Mesenchymal stem cell (in vitro differentiated cells and primary cell): ENCODE measurements at regions not wholly inside any gene's neighbourhood (a gene's known extent, or its start where the extent isn't known, plus 50 kb on each side); places are given as distances from the start of the nearest gene placed in this dataset.

ENCODE experiments used
- DNase-seq: peaks from one replicate; pipeline ENCODE4 v3.0.0-alpha.2; 2013
- H2AFZ ChIP-seq: one replicate; pipeline ENCODE4 v1.6.1; 2013; ENCODE audit warnings: low read depth, mild to moderate bottlenecking, control low read depth, inconsistent platforms, low read length, moderate library complexity
- H2AK5ac ChIP-seq: 2 replicates; pipeline ENCODE4 v1.6.1; 2013; ENCODE audit warnings: low read length, moderate library complexity, mild to moderate bottlenecking, inconsistent platforms; ENCODE audit not compliant: severe bottlenecking
- H2BK120ac ChIP-seq: one replicate; pipeline ENCODE4 v1.6.1; 2013; ENCODE audit warnings: low read depth, mild to moderate bottlenecking, inconsistent platforms, low read length, moderate library complexity
- H2BK12ac ChIP-seq, 2 experiments: one replicate each; pipeline ENCODE4 v1.6.1; 2013; ENCODE audit warnings: inconsistent platforms in 2 of 2, low read length in 2 of 2, mild to moderate bottlenecking in 2 of 2, moderate library complexity in 2 of 2, control low read depth in 1 of 2
- H2BK15ac ChIP-seq: one replicate; pipeline ENCODE4 v1.6.1; 2013; ENCODE audit warnings: mild to moderate bottlenecking, low read depth, inconsistent platforms; ENCODE audit not compliant: poor library complexity, severe bottlenecking
- H2BK5ac ChIP-seq: 2 replicates; pipeline ENCODE4 v1.6.1; 2013; ENCODE audit warnings: low read depth, mild to moderate bottlenecking, low read length, control low read depth, inconsistent platforms; ENCODE audit not compliant: poor library complexity, severe bottlenecking
- H3K14ac ChIP-seq, 2 experiments: one replicate each; pipeline ENCODE4 v1.6.1; 2013; ENCODE audit warnings: inconsistent platforms in 2 of 2, low read length in 2 of 2, control low read depth in 1 of 2, mild to moderate bottlenecking in 1 of 2, moderate library complexity in 1 of 2
- H3K18ac ChIP-seq, 2 experiments: one replicate each; pipeline ENCODE4 v1.6.1; 2013; ENCODE audit warnings: inconsistent platforms in 2 of 2, low read length in 2 of 2, control low read depth in 1 of 2, low read depth in 1 of 2, mild to moderate bottlenecking in 1 of 2
- H3K23ac ChIP-seq, 2 experiments: one replicate each; pipeline ENCODE4 v1.6.1; 2013; ENCODE audit warnings: inconsistent platforms in 2 of 2, low read length in 2 of 2, mild to moderate bottlenecking in 2 of 2, moderate library complexity in 2 of 2, control low read depth in 1 of 2
- H3K27ac ChIP-seq: 2 replicates; pipeline ENCODE4 v1.5.1; 2013; ENCODE audit warnings: mild to moderate bottlenecking, moderate library complexity, low read length, control low read depth, inconsistent platforms; ENCODE audit not compliant: poor library complexity, severe bottlenecking
- H3K27me3 ChIP-seq, 2 experiments: 2 replicates each; pipeline versions ENCODE4 v1.6.1 to v1.7.0; 2013; ENCODE audit warnings: low read length in 2 of 2, mild to moderate bottlenecking in 2 of 2, moderate library complexity in 2 of 2, control low read depth in 1 of 2, inconsistent platforms in 1 of 2; ENCODE audit not compliant: control insufficient read depth in 1 of 2, insufficient read depth in 1 of 2
- H3K36me3 ChIP-seq, 2 experiments: 2 replicates each; pipeline versions ENCODE4 v1.6.1 to v1.7.0; 2013; ENCODE audit warnings: low read length in 2 of 2, control low read depth in 1 of 2, inconsistent platforms in 1 of 2, low read depth in 1 of 2, mild to moderate bottlenecking in 1 of 2; ENCODE audit not compliant: insufficient read depth in 2 of 2, control insufficient read depth in 1 of 2
- H3K4ac ChIP-seq, 2 experiments: one replicate each; pipeline ENCODE4 v1.6.1; 2013; ENCODE audit warnings: inconsistent platforms in 2 of 2, low read length in 2 of 2, mild to moderate bottlenecking in 2 of 2, moderate library complexity in 2 of 2, control low read depth in 1 of 2, low read depth in 1 of 2
- H3K4me1 ChIP-seq: 2 replicates; pipeline ENCODE4 v1.6.1; 2013; ENCODE audit warnings: low read depth, low read length, control low read depth; ENCODE audit not compliant: control insufficient read depth, insufficient read depth
- H3K4me2 ChIP-seq: 2 replicates; pipeline ENCODE4 v1.6.1; 2013; ENCODE audit warnings: low read length, mild to moderate bottlenecking, inconsistent platforms; ENCODE audit not compliant: poor library complexity, severe bottlenecking
- H3K4me3 ChIP-seq, 2 experiments: 2 replicates each; pipeline versions ENCODE4 v1.5.1 to v1.7.0; 2013; ENCODE audit warnings: low read length in 2 of 2, mild to moderate bottlenecking in 2 of 2, control low read depth in 1 of 2, low read depth in 1 of 2; ENCODE audit not compliant: insufficient read depth in 1 of 2
- H3K79me1 ChIP-seq: replicated peaks from 2 replicates; pipeline ENCODE4 v1.6.1; 2013; ENCODE audit warnings: mild to moderate bottlenecking, control low read depth, low read length, inconsistent platforms; ENCODE audit not compliant: poor library complexity, severe bottlenecking
- H3K9ac ChIP-seq: 2 replicates; pipeline ENCODE4 v1.7.0; 2013; ENCODE audit warnings: mild to moderate bottlenecking, low read length, moderate library complexity
- H3K9me3 ChIP-seq: 2 replicates; pipeline ENCODE4 v1.7.0; 2013; ENCODE audit warnings: mild to moderate bottlenecking, low read length; ENCODE audit not compliant: control insufficient read depth
- H4K8ac ChIP-seq: one replicate; pipeline ENCODE4 v1.6.1; 2013; ENCODE audit warnings: inconsistent platforms, mild to moderate bottlenecking, low read length, moderate library complexity
- H4K91ac ChIP-seq: one replicate; pipeline ENCODE4 v1.6.1; 2013; ENCODE audit warnings: mild to moderate bottlenecking, low read length, inconsistent platforms
- whole genome bisulfite sequencing: methylation state at CpG from one replicate; pipeline ENCODE4 v1.1.7; 2013; ENCODE audit warnings: mixed read lengths; 5-methylcytosine and 5-hydroxymethylcytosine counted together

DNA sequence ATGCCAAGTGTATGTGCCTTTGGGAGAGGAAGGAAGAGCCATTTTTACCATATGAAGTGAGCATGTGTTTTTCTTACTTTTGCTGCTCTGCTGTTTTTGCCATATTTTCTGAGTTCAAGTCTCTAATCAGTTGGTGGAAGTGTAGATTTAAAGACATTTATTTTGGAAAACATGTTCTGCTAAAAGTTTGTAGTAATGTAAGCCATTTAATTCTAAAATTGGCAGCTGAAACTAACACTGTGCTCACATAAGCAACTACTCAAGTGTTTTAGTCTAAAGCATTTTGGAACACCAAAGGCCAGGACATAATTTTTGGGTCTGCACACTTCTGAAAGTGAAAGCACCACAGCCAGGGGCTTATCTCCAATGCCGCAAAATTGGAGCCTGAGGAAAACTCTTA is 363.4 kb upstream of the ZNF608 start:
- no peak overlapping the region for H3K14ac ChIP-seq
- H2AK5ac ChIP-seq, result no peak overlapping the region
- no peak for DNase-seq
- H3K9me3 ChIP-seq, result peaks cover 7% of the 10 kb centered on the region
- no peaks in the 10 kb centered on the region for H3K27me3 ChIP-seq
- no peaks in the 10 kb centered on the region for H3K79me1 ChIP-seq
- no peak overlapping the region for H4K8ac ChIP-seq
- no peak overlapping the region for H3K4me2 ChIP-seq
- no peaks in the 10 kb centered on the region for H3K4me1 ChIP-seq
- no peak overlapping the region for H3K9ac ChIP-seq
- WGBS, result 100% methylated on average over 1 of the region's 1 CpG
- H3K36me3 ChIP-seq, result no peaks in the 10 kb centered on the region
- no peak overlapping the region for H3K18ac ChIP-seq
- H2BK5ac ChIP-seq, result no peak overlapping the region
- no peak overlapping the region for H3K4me3 ChIP-seq
- H3K4ac ChIP-seq, result no peak overlapping the region
- H2AFZ ChIP-seq, result no peak overlapping the region
- H3K23ac ChIP-seq, result no peak overlapping the region
- no peak overlapping the region for H4K91ac ChIP-seq
- no peak overlapping the region for H2BK15ac ChIP-seq
- H2BK12ac ChIP-seq, result no peak overlapping the region
- no peak overlapping the region for H2BK120ac ChIP-seq
- H3K27ac ChIP-seq, result no peak overlapping the region

- Histone ChIP-seq H2BK15ac (no peak overlapping the region), H3K36me3 (no peaks in the 10 kb centered on the region), H3K14ac (no peak overlapping the region), H3K23ac (no peak overlapping the region), H3K9me3 (peaks cover 7% of the 10 kb centered on the region), H3K4me1 (no peaks in the 10 kb centered on the region), H3K18ac (no peak overlapping the region), H2AFZ (no peak overlapping the region), H4K8ac (peak overlapping the region; percentile 27), H3K4me2 (no peak overlapping the region), H3K9ac (no peak overlapping the region), H2BK5ac (no peak overlapping the region), H3K4me3 (no peak overlapping the region), H3K4ac (no peak overlapping the region), H4K91ac (no peak overlapping the region), H3K27me3 (no peaks in the 10 kb centered on the region), H3K27ac (no peak overlapping the region), H2BK120ac (no peak overlapping the region), H3K79me1 (no peaks in the 10 kb centered on the region), H2BK12ac (no peak overlapping the region), H2AK5ac (no peak overlapping the region)
- WGBS, result 27% methylated on average over 2 of the region's 2 CpGs
- DNase-seq, result peak; percentile 70
Measured at GRCh38 chr5:125112196-125112595, 365.8 kb upstream of the ZNF608 start.

DNA sequence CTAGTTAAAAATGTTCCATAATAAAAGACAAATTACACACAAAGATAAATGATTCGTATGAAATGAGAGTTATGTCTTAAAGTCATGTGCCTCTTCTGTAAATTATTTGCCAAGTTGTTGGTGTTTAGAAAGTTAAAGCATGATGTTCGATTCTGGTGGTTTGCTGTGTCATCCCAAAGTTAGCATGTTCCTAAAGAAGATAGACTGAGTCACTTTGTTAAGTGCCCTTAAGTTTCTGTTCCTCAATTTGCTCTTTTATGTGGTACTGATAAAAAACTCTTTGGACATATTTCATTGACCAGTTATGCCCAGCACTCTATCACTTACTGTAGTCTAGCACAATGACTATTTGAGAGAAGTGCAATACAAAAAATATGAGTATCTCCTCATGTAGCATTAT is 366.9 kb upstream of the ZNF608 start:
- H3K14ac ChIP-seq, result no peak overlapping the region
- H3K9me3 ChIP-seq, result peaks cover 7% of the 10 kb centered on the region
- H3K27me3 ChIP-seq, result no peaks in the 10 kb centered on the region
- no peak overlapping the region for H3K9ac ChIP-seq
- no peak overlapping the region for H2BK5ac ChIP-seq
- no peak overlapping the region for H3K18ac ChIP-seq
- no peak overlapping the region for H2AK5ac ChIP-seq
- H4K91ac ChIP-seq, result no peak overlapping the region
- peak; percentile 17 for DNase-seq
- H3K23ac ChIP-seq, result no peak overlapping the region
- no peak overlapping the region for H3K4ac ChIP-seq
- no peak overlapping the region for H2AFZ ChIP-seq
- no peak overlapping the region for H3K4me3 ChIP-seq
- H2BK12ac ChIP-seq, result no peak overlapping the region
- 29% methylated on average over 2 of the region's 2 CpGs for WGBS
- H2BK120ac ChIP-seq, result no peak overlapping the region
- H3K27ac ChIP-seq, result no peak overlapping the region
- H4K8ac ChIP-seq, result no peak overlapping the region
- no peaks in the 10 kb centered on the region for H3K36me3 ChIP-seq
- no peak overlapping the region for H2BK15ac ChIP-seq
- H3K4me1 ChIP-seq, result peaks cover 3% of the 10 kb centered on the region
- no peaks in the 10 kb centered on the region for H3K79me1 ChIP-seq
- H3K4me2 ChIP-seq, result no peak overlapping the region

DNA sequence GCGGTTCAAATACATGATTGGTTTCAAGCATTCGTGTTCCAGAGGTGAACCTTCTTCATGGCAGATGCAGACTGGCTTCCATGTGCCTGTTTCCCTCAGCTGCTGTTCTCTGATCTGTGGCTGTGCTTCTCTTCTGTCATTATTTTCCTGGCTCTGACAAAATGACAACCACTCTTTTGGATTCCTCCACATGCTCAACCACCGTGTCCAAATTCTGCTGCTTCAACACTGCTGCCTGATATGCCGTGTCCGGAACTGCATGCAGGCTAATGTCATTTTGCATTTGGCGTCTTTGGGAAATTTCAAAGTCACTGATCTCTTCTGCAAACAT is 368.7 kb upstream of the ZNF608 start:
- H2AK5ac ChIP-seq, result no peak overlapping the region

More for the DNA sequence above, 368.7 kb upstream of the ZNF608 start:
- H3K27me3 ChIP-seq, result no peaks in the 10 kb centered on the region
- H3K4me3 ChIP-seq, result no peak overlapping the region
- H3K14ac ChIP-seq, result no peak overlapping the region
- no peaks in the 10 kb centered on the region for H3K36me3 ChIP-seq
- no peak overlapping the region for H4K8ac ChIP-seq
- H3K9me3 ChIP-seq, result peaks cover 7% of the 10 kb centered on the region
- H2BK5ac ChIP-seq, result no peak overlapping the region
- no peak overlapping the region for H2AFZ ChIP-seq
- DNase-seq, result no peak
- H3K9ac ChIP-seq, result no peak overlapping the region
- H3K4me1 ChIP-seq, result peaks cover 3% of the 10 kb centered on the region
- no peak overlapping the region for H4K91ac ChIP-seq
- no peak overlapping the region for H3K4ac ChIP-seq
- H2BK15ac ChIP-seq, result no peak overlapping the region
- H3K18ac ChIP-seq, result no peak overlapping the region
- H3K23ac ChIP-seq, result no peak overlapping the region
- H2BK120ac ChIP-seq, result no peak overlapping the region
- peak overlapping the region in 1 of 2 experiments; percentile 18 for H2BK12ac ChIP-seq
- H3K27ac ChIP-seq, result no peak overlapping the region
- no peaks in the 10 kb centered on the region for H3K79me1 ChIP-seq
- 97% methylated on average over 6 of the region's 6 CpGs for WGBS
- no peak overlapping the region for H3K4me2 ChIP-seq
